ENCODE measurements at regions not wholly inside any gene's neighbourhood (a gene's known extent, or its start where the extent isn't known, plus 50 kb on each side); places are given as distances from the start of the nearest gene placed in this dataset.

DNA sequence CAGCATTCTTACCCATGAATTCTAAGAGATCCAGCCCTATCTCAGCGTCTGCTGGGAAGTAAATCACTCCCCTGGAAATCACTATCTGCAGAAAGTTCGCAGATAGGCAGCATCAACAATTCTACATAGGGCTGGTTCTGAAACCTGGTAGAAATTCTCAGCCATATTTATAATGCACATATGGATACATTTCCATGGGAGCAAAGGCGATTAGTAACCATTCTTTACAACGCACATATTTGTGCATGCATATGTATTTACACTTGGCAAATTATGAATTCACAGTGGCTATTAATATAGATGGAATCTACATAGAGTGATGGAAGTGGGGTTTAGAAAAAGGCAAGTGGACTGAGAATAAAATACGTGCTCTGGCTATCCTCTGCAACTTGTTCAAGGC, 128.0 kb upstream of the FOXB1 start:
- TF ChIP-seq POLR2A (IDR thresholded peaks at IDR 0.05; ENCODE audit: low read length), result no peak
- no peak for TF ChIP-seq GATA1 (IDR thresholded peaks at IDR 0.05; ENCODE audit: low read depth, low read length)
